ENCODE measurements at regions not wholly inside any gene's neighbourhood (a gene's known extent, or its start where the extent isn't known, plus 50 kb on each side); places are given as distances from the start of the nearest gene placed in this dataset.

DNA sequence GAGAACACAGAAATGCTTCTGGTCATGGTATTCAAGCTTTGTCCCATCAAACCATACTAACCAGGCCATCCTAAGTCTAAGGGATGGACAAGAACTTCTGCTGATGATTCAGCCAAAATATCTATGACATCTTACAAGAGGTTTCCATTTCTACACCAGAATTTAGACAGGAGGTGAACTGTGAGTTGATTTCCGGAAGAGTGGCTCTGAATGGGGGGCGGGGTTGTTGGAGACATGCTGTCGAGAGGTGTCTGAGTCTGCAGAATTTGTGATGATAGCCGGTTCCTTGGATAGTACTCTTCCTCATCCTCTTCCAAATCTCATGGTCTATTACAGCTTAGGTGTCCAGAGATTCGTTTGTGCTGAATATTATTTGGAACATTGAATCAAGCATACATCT is 408.7 kb upstream of the TCF4 start:
- TF ChIP-seq CTCF (IDR thresholded peaks at IDR 0.05) (no peak), POLR2A (IDR thresholded peaks at IDR 0.05) (no peak)
